GM10248 (cell line): ENCODE measurements at regions not wholly inside any gene's neighbourhood (a gene's known extent, or its start where the extent isn't known, plus 50 kb on each side); places are given as distances from the start of the nearest gene placed in this dataset.

Experiments used
- CTCF ChIA-PET: fragments of 300-600 bp; sonication (Branson Sonifier 250); formaldehyde crosslinking; extraction: SDS; loops from one replicate; lab custom pipeline; 2021; ENCODE audit warnings: antibody characterized with exemption; lab: Yijun Ruan, JAX
- POLR2A ChIA-PET: fragments of 350-650 bp; sonication (Branson Sonifier 250); formaldehyde crosslinking; extraction: SDS; loops from one replicate; lab custom pipeline; 2020; ENCODE audit warnings: antibody characterized with exemption; lab: Yijun Ruan, JAX
- DNase-seq: peaks from one replicate; pipeline ENCODE4 v3.0.0; 2012; ENCODE audit errors: extremely low spot score
- TF ChIP-seq, protein P1 (sequence below): IDR thresholded peaks from 2 replicates; pipeline ENCODE4 v1.5.1; 2012; ENCODE audit warnings: mild to moderate bottlenecking, low read depth; ENCODE audit errors: extremely low read depth, missing control alignments, control extremely low read depth

DNA sequence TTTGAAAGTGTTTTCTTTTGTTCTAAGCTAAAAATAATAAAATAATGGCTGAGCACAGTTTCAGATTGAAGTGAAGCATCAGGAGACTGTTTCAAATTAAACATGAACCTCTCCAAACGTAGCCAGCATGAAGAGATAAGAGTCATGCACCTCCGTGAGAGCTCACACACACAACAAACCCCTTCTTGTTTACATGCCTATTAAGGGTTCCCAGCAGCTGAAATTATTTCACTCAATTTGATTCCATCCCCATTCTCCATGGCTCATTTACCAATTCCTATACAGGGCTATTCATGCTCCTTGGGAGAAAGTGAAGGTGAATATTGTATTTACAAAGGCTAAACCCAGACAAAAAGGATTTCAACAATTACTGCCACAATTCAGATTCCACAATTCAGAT is 954.1 kb upstream of the INTU start:
- ChIA-PET CTCF (interaction anchor here (2.3 kb wide), 1 partner anchor 20 kb away, joined by 5 read pairs; no protein-coding TSS in a partner anchor), POLR2A (no interaction called here)
- DNase-seq, result no peak
- TF ChIP-seq, protein P1, sequence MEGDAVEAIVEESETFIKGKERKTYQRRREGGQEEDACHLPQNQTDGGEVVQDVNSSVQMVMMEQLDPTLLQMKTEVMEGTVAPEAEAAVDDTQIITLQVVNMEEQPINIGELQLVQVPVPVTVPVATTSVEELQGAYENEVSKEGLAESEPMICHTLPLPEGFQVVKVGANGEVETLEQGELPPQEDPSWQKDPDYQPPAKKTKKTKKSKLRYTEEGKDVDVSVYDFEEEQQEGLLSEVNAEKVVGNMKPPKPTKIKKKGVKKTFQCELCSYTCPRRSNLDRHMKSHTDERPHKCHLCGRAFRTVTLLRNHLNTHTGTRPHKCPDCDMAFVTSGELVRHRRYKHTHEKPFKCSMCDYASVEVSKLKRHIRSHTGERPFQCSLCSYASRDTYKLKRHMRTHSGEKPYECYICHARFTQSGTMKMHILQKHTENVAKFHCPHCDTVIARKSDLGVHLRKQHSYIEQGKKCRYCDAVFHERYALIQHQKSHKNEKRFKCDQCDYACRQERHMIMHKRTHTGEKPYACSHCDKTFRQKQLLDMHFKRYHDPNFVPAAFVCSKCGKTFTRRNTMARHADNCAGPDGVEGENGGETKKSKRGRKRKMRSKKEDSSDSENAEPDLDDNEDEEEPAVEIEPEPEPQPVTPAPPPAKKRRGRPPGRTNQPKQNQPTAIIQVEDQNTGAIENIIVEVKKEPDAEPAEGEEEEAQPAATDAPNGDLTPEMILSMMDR, result no peak

DNA sequence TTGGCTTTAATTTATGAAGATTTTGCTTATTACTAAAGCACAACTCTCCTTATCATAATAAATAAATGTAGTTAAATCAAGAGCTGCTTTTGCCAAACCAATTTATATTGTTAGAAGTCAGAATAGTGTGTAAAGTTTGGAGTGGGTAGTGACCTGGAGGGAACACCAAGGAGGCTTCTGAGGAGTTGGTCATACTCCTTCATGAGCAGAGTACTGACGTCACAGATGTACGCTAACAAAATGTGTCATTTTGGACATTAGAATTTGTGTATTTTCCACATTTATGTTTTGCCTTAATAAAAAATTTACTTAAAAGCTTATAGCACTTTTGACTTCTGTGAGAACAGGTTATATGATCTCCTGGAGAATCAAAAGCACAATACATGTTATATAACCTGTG is 953.5 kb upstream of the INTU start:
- TF ChIP-seq, protein P1, result no peak
- DNase-seq, result no peak
- ChIA-PET POLR2A (no interaction called here), CTCF (interaction anchor here (2.3 kb wide), 1 partner anchor 21 kb away, joined by 5 read pairs; no protein-coding TSS in a partner anchor)

DNA sequence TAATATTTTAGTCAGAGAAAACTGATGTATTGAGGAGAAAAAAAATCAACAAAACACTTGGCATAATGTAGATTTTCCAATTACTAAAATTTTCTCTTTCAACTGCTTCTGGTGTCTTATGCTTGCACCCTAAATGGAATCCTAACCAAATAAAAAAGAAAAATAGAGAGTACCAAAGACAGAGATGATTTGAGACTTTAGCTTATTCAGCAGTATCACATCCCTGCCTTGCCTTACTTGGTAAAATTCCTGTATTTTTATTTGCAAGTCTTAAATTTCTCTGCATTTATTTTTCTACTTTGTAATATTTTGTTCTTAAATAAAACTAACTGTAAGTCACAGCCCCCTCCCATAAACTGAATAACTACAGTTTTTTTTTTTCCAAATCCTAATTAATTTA is 950.5 kb upstream of the INTU start:
- no peak for DNase-seq
- TF ChIP-seq, protein P1, result no peak
- POLR2A ChIA-PET, result no interaction called here
- CTCF ChIA-PET, result interaction anchor here (1.9 kb wide), 1 partner anchor 25 kb away, joined by 4 read pairs; no protein-coding TSS in a partner anchor

DNA sequence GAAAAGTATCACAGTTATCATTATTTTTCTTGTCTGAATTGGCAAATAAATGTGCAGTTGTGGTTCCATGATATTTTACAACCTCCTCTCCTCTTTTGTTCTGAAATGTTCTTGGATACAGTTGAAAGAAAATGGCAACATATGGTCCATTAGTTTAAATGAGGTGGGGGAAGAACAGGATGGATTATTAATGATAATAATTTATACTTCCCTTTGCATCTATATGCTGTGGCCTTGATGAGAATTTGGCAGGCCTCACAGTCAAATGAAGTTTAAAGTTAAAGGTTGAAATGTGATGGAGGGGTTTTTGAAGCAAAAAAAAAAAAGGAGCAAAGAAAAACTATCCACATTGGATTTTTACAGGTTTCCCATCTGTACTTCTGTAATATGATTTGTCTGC is 946.3 kb upstream of the INTU start:
- POLR2A ChIA-PET, result no interaction called here
- CTCF ChIA-PET, result no interaction called here
- DNase-seq, result no peak
- TF ChIP-seq, protein P1, result no peak

DNA sequence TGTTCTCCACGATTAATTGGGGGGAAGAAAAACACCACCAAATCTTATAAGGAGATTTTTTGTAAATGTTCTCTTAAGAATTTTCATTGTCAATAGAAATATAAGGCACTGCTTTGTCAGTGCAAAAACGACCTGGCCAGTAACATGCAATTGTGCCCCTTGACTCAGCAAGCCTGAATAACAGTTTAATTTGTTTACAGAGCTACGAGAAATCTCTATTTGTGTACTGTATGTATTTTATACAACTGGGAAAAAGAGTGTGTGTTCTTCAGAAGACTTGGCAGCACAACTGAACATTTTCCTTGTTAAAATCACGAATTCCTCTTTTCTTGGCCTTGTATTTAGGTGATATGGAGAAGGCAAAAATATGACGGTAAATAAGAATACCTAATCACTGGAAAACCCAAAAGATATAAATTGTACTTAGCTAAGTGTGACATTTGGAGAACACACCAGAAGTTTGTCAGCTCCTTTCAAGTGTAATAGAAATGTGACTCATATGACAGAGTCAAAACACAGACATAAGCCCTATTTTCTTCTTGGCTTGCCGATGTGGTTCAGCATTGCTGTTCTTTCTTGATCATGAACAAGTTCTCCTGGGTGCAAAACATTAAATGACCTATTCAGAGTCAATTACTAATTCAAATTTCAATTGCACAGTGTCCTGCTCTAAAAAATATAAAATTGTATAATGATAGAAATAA is 945.0 kb upstream of the INTU start:
- POLR2A ChIA-PET, result no interaction called here
- CTCF ChIA-PET, result no interaction called here

DNA sequence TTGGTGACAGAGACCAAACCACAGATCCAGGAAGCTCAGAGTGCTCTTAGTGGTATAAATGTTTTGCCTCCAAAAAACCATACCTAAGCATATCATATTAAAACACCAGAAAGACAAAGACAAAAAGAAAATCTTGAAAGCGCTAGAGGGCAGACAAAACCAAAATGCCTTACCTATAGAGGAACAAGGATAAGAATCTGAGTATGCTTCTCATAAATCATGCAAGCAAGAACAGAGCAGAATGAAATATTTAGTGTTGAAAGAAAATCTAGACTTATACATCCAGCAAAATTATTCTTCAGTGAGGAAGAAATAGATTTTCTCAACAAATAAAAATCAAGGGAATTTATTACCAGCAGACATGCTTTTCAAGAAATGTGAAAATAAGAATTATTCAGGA is 941.0 kb upstream of the INTU start:
- CTCF ChIA-PET, result no interaction called here
- DNase-seq, result no peak
- TF ChIP-seq, protein P1, result no peak
- POLR2A ChIA-PET, result no interaction called here

More for the DNA sequence above, 945.0 kb upstream of the INTU start:
- no peak for DNase-seq
- TF ChIP-seq, protein P1, result no peak
